Ishikawa (cell line): ENCODE measurements at regions not wholly inside any gene's neighbourhood (a gene's known extent, or its start where the extent isn't known, plus 50 kb on each side); places are given as distances from the start of the nearest gene placed in this dataset.

Experiments
- CEBPB ChIP-seq: IDR thresholded peaks from 2 replicates; pipeline ENCODE4 v1.6.1; 2012
- CREB1 ChIP-seq: IDR thresholded peaks from 2 replicates; pipeline ENCODE4 v1.6.1; 2012; ENCODE audit warnings: low read depth
- EGR1 ChIP-seq: IDR thresholded peaks from 2 replicates; pipeline ENCODE4 v1.6.1; 2012
- EP300 ChIP-seq: IDR thresholded peaks from 2 replicates; pipeline ENCODE4 v1.6.1; 2012; ENCODE audit warnings: borderline replicate concordance
- FOXM1 ChIP-seq: IDR thresholded peaks from 2 replicates; pipeline ENCODE4 v1.6.1; 2012; ENCODE audit warnings: low read depth, borderline replicate concordance
- NFIC ChIP-seq: IDR thresholded peaks from 2 replicates; pipeline ENCODE4 v1.6.1; 2012
- RAD21 ChIP-seq: IDR thresholded peaks from 2 replicates; pipeline ENCODE4 v1.6.1; 2012; ENCODE audit warnings: low read depth
- REST ChIP-seq: IDR thresholded peaks from 2 replicates; pipeline ENCODE4 v1.6.1; 2012; ENCODE audit warnings: low read depth, mild to moderate bottlenecking
- TAF1 ChIP-seq: IDR thresholded peaks from 2 replicates; pipeline ENCODE4 v1.6.1; 2012; ENCODE audit warnings: low read depth, mild to moderate bottlenecking
- TCF12 ChIP-seq: IDR thresholded peaks from 2 replicates; pipeline ENCODE4 v1.6.1; 2012; ENCODE audit warnings: low read depth
- TEAD4 ChIP-seq: IDR thresholded peaks from 2 replicates; pipeline ENCODE4 v1.6.1; 2012
- YY1 ChIP-seq: IDR thresholded peaks from 2 replicates; pipeline ENCODE4 v1.6.1; 2012; ENCODE audit warnings: low read depth
- TF ChIP-seq, protein P1 (sequence below): IDR thresholded peaks from 2 replicates; pipeline ENCODE4 v1.6.1; 2012
- TF ChIP-seq, protein P2 (sequence below): IDR thresholded peaks from 2 replicates; pipeline ENCODE4 v1.6.1; 2012

- no peak for TF ChIP-seq TAF1
- TF ChIP-seq RAD21 = no peak
- TF ChIP-seq EP300 = no peak
- no peak for TF ChIP-seq CEBPB
- no peak for TF ChIP-seq YY1
- no peak for TF ChIP-seq CREB1
- TF ChIP-seq, protein P1, sequence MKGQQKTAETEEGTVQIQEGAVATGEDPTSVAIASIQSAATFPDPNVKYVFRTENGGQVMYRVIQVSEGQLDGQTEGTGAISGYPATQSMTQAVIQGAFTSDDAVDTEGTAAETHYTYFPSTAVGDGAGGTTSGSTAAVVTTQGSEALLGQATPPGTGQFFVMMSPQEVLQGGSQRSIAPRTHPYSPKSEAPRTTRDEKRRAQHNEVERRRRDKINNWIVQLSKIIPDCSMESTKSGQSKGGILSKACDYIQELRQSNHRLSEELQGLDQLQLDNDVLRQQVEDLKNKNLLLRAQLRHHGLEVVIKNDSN = no peak
- no peak for TF ChIP-seq TCF12
- TF ChIP-seq EGR1 = no peak
- no peak for TF ChIP-seq FOXM1
- TF ChIP-seq, protein P2, sequence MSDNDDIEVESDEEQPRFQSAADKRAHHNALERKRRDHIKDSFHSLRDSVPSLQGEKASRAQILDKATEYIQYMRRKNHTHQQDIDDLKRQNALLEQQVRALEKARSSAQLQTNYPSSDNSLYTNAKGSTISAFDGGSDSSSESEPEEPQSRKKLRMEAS = no peak
- no peak for TF ChIP-seq REST
- TF ChIP-seq NFIC = no peak
- TF ChIP-seq TEAD4 = no peak
These were observed 149.0 kb upstream of the STX18 start for GRCh38 chr4:4690854-4691253.
